ENCODE measurements at regions not wholly inside any gene's neighbourhood (a gene's known extent, or its start where the extent isn't known, plus 50 kb on each side); places are given as distances from the start of the nearest gene placed in this dataset.

DNA sequence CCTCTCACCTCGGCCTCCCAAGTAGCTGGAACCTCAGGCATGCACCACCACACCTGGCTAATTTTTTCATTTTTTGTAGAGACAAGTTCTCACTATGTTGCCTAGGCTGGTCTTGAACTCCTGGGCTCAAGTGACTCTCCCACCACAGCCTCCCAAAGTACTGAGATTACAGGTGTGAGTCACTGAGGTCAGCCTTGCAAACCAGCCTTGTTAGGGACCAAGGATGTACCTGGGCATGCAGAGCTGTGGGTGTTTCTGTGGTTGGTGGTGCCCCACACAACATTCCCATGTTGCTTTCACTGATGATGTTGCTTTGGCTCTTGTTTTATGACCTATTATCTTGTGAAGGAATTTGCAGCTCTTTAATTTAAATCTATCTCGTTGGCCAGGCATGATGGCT, 54.8 kb downstream of the OTUD1 start:
- H3K36me3 Mint-ChIP-seq: no peaks in the 10 kb centered on the region

DNA sequence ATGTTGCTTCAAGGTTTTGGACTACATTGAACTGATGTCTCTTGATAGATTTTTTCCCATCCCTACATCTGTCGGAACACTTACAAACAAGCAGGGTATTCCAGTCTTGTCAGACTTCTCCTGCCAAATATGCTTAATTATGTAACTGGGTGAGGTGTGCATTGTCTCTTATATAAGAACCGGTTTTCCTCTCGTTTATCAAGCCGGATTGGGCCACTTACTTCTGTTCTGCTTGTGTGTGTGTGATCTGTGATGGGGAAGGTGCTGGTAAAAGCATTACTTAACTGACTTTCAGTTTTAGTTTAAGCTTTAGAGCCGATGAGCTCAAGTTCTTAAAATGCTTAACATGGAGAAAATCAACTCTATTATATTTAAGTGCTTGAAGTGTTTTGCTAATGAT, 57.9 kb downstream of the OTUD1 start:
- Histone ChIP-seq H3K27me3 (ENCODE audit: control insufficient read depth, insufficient read depth, low read length) (no peaks in the 10 kb centered on the region), H3K36me3 (ENCODE audit: control insufficient read depth, insufficient read depth, low read length) (no peaks in the 10 kb centered on the region), H3K4me1 (ENCODE audit: control insufficient read depth, insufficient read depth, low read length) (no peaks in the 10 kb centered on the region), H3K27ac (ENCODE audit: low read length) (no peak overlapping the region), H3K9me3 (ENCODE audit: control insufficient read depth, insufficient read depth, low read length) (no peaks in the 10 kb centered on the region), H3K4me3 (ENCODE audit: low read length) (no peak overlapping the region)
- no peak for TF ChIP-seq CTCF (IDR thresholded peaks at IDR 0.05)
- H3K4me3 Mint-ChIP-seq: no peak overlapping the region
- H3K9me3 Mint-ChIP-seq: no peaks in the 10 kb centered on the region
- 71% methylated on average over 3 of the region's 5 CpGs for WGBS (ENCODE audit: insufficient coverage)
- ATAC-seq: no peak
- intact Hi-C loops (cut with micrococcal nuclease): no loop called here
- H3K4me1 Mint-ChIP-seq: no peaks in the 10 kb centered on the region
- no peak for DNase-seq
- peaks cover 0 to 4% of the 10 kb centered on the region in 2 donors for H3K27me3 Mint-ChIP-seq (ENCODE audit: low read depth in 2 of 2)
- no peaks in the 10 kb centered on the region for H3K36me3 Mint-ChIP-seq
- no peak overlapping the region for H3K27ac Mint-ChIP-seq

More for the DNA sequence above, 54.8 kb downstream of the OTUD1 start:
- Histone ChIP-seq H3K36me3 (ENCODE audit: control insufficient read depth, insufficient read depth, low read length) (no peaks in the 10 kb centered on the region), H3K4me1 (ENCODE audit: control insufficient read depth, insufficient read depth, low read length) (no peaks in the 10 kb centered on the region), H3K4me3 (ENCODE audit: low read length) (no peak overlapping the region), H3K9me3 (ENCODE audit: control insufficient read depth, insufficient read depth, low read length) (no peaks in the 10 kb centered on the region), H3K27ac (ENCODE audit: low read length) (no peak overlapping the region), H3K27me3 (ENCODE audit: control insufficient read depth, insufficient read depth, low read length) (no peaks in the 10 kb centered on the region)
- Mint-ChIP-seq H3K9me3 (no peaks in the 10 kb centered on the region), H3K27me3 (ENCODE audit: low read depth in 2 of 2) (peaks cover 0 to 11% of the 10 kb centered on the region in 2 donors), H3K4me3 (no peak overlapping the region), H3K4me1 (no peaks in the 10 kb centered on the region), H3K27ac (no peak overlapping the region)
- no peak for TF ChIP-seq CTCF (IDR thresholded peaks at IDR 0.05)
- ATAC-seq (no peak), DNase-seq (no peak)
- intact Hi-C loops (cut with micrococcal nuclease): no loop called here
- WGBS (ENCODE audit: insufficient coverage): 66% methylated on average over 2 of the region's 2 CpGs

DNA sequence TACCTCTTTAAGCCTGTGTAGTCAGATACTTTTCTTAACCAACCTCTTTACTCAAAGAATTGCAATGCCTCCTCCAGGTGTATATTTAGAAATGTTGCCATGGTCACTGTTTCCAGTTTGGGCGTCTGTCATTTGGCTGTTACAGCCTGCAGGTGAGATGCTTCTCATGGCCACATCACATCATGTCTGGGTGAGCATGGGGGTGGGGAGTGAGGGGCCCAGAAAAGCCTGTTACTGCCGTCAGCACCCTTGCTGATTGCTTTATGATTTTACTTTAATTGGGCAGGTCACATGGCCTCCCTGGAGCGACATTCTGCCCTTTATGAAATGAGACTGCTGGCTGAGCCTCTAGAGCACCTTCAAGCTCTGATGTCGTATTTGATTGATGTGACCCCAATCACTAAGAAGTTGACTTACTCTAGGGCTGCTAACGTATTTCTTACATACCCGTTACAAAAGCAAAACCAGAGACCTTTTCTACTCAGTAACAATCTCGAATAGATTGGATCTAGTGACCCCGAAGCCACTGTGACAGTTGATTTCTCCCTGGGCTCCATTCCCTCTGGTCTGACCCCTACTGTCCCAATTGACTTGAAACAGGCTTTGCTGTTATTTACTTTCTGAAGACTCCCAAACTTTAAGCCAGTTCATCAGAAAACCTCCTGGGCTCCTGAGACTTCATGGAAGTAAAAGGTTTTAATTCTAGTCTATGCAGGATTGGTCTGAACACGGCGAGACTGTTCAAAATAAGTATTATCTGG, 60.7 kb downstream of the OTUD1 start:
- intact Hi-C loops (cut with micrococcal nuclease): no loop called here
- Histone ChIP-seq H3K27me3 (ENCODE audit: control insufficient read depth, insufficient read depth, low read length) (no peaks in the 10 kb centered on the region), H3K36me3 (ENCODE audit: control insufficient read depth, insufficient read depth, low read length) (no peaks in the 10 kb centered on the region), H3K9me3 (ENCODE audit: control insufficient read depth, insufficient read depth, low read length) (no peaks in the 10 kb centered on the region), H3K4me1 (ENCODE audit: control insufficient read depth, insufficient read depth, low read length) (no peaks in the 10 kb centered on the region), H3K4me3 (ENCODE audit: low read length) (no peak overlapping the region), H3K27ac (ENCODE audit: low read length) (no peak overlapping the region)
- Mint-ChIP-seq H3K27me3 (ENCODE audit: low read depth in 2 of 2) (no peaks in the 10 kb centered on the region), H3K27ac (no peak overlapping the region), H3K9me3 (no peaks in the 10 kb centered on the region), H3K36me3 (no peaks in the 10 kb centered on the region), H3K4me3 (no peak overlapping the region), H3K4me1 (no peaks in the 10 kb centered on the region)
- DNase-seq (no peak), ATAC-seq (no peak)
- TF ChIP-seq CTCF (IDR thresholded peaks at IDR 0.05): no peak
- WGBS (ENCODE audit: insufficient coverage): 86% methylated on average over 10 of the region's 10 CpGs

Data from natural killer cell (primary cell).